ACHN (cell line): ENCODE measurements at regions not wholly inside any gene's neighbourhood (a gene's known extent, or its start where the extent isn't known, plus 50 kb on each side); places are given as distances from the start of the nearest gene placed in this dataset.
A peak's percentile ranks its signal among the peaks of the same experiment; 100 is the strongest.
"Not testable (repeated sequence)": the region's sequence is repeated elsewhere in the genome, so short reads cannot be mapped to it uniquely, and the experiment has no call there.

ENCODE experiments used
- DNase-seq: peaks from one replicate; pipeline ENCODE4 v3.0.0-alpha.2; 2015
- in situ Hi-C: cut with HindIII; loops from 2 replicates; pipeline ENCODE4 v1.10.0; 2017; ENCODE audit warnings: low sequenced_read_pairs, low pct_ligation_motif_present, low pct_unique_long_range_greater_than_20kb

DNA sequence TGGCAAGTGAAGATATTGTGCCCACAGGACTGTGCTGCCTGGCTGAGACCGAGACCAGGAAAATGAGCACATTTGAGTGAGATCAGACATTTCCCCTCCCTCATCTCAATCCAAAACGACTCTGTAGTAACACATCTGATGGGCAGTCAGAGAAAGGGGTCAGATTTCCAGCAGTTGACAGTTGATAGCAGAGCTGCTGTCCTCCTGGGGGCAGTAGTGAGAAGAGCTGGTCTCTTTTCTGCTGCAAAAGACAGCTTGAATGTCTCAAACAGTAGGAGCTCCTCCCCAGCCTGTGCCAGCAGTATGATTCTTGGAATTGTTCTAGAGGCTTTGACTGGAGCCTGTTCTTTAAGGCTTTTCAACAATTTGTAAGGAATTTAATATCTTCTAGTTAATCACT lies 1396.3 kb downstream of the RPIA start:
- in situ Hi-C loops, DNase-seq: not testable (repeated sequence)

DNA sequence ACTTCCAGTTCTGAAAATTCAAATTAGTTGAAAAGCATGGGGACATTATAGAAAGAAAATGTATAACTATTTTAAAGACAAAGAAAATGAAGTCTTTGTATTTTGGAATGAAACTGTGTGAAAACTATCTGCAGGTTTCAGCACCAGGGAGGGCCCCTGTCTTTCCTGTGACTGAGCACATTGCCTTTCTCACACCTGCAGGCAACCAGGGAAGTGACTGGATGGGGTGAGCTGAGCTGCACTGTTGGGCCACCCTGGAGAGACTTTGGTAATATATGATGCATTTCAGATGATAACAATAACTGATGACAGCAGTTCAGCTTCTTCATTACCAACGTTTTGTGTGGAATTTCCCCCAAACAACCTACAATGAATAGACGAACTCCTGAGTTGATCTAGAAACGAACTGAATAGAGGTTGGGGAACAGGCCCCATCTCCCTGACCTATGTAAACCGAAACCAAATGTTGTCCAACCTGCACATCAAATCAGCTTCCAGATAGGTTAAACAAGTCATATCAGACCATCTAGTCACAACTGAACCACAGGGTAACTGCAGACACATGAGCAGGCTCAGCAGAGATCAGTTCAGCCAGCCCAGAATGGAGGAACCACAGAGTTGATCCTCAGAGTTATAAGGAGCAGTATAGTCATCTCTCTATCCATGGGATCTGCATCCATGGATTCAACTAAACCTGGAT lies 1402.2 kb downstream of the RPIA start:
- DNase-seq, in situ Hi-C loops: not testable (repeated sequence)

DNA sequence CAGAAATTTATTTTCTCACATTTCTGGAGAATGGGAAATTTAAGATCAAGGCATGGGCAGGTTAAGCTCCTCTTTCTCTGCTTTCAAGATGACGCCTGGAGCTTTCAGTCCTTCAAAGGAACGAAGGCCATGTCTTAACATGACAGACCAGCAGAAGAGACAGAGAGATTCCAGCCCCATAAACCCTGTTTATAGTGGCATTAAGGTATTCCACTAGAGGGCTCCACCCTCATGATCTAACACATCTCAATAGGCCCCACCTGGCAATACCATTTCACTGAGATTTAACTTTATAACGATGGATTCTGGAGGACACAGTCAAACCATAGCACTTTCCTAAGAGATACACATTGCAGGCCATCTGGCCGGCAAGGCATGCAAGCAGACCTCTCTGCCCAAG lies 1406.1 kb downstream of the RPIA start:
- DNase-seq, in situ Hi-C loops: not testable (repeated sequence)

DNA sequence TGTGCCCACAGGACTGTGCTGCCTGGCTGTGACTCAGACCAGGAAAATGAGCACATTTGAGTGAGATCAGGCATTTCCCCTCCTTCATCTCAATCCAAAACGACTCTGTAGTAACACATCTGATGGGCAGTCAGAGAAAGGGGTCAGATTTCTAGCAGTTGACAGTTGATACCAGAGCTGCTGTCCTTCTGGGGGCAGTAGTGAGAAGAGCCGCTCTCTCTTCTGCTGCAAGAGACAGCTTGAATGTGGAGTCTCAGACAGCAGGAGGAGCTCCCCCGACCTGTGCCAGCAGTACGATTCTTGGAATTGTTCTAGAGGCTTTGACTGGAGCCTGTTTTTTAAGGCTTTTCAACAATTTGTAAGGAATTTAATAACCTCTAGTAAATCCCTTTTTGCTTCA lies 1413.7 kb downstream of the RPIA start:
- in situ Hi-C loops = not testable (repeated sequence)
- peak; percentile 41 for DNase-seq

GRCh38 chr2:90123409-90123808 lies 1431.9 kb downstream of the RPIA start:
- in situ Hi-C loops = not testable (repeated sequence)

GRCh38 chr2:90139046-90139445 lies 1447.6 kb downstream of the RPIA start:
- in situ Hi-C loops, DNase-seq: not testable (repeated sequence)

More at GRCh38 chr2:90123409-90123808, 1431.9 kb downstream of the RPIA start:
- not testable (repeated sequence) for DNase-seq

DNA sequence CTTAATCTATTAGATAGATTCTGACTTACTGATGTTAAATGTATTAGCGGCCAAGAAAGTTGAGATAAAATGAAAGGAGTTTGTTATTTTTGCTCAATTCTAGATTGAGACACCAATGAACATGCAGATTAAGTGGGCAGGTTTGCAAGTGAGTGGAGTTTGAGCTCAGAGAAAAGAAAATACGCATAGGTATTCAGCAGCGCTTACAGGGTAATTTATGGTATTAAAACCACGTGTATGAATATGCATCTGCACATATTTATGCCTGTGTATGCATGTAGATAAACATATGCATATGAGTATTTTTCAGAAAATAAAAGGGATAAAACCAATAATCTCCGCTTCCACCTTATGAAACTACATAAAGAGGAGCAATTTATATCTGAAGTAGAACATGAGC lies 1450.1 kb downstream of the RPIA start:
- in situ Hi-C loops, DNase-seq: not testable (repeated sequence)

DNA sequence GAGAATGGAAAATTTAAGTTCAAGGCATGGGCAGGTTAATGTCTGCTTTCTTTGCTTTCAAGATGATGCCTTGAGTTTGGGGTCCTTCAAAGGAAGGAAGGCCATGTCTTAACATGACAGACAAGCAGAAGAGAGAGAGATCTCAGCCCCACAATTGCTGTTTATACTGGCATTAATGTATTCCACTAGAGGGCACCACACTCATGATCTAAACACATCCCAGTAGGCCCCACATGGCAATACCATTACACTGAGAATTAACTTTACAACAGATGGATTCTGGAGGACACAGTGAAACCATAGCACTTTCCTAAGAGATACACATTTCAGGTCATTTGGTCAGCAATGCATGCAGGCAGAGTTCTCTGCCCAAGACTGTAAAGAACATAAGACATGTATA lies 1460.3 kb downstream of the RPIA start:
- in situ Hi-C loops, DNase-seq: not testable (repeated sequence)

DNA sequence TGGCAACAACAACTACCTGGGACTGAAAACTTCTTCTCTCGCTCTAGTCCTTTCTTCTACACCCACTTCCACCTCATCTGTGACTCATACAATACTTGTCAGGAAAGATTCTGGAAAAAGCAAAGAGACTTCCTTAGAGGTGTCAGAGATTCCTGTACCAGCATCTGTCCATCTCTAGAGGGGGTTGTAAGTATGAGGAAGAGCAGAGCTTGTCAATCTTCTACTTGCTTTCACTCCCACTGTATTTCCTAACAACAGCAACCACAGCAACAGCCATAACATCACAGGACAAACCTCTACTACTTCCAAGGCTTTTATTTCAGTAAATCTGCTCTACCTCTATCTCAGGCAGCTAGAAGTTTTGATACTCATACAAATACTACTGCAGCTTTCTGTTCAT lies 1479.5 kb downstream of the RPIA start:
- DNase-seq = peak; percentile 11
- in situ Hi-C loops = not testable (repeated sequence)

DNA sequence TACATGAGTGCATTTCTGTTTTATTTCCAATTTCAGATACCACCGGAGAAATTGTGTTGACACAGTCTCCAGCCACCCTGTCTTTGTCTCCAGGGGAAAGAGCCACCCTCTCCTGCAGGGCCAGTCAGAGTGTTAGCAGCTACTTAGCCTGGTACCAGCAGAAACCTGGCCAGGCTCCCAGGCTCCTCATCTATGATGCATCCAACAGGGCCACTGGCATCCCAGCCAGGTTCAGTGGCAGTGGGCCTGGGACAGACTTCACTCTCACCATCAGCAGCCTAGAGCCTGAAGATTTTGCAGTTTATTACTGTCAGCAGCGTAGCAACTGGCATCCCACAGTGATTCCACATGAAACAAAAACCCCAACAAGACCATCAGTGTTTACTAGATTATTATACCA lies 1481.6 kb downstream of the RPIA start:
- DNase-seq, in situ Hi-C loops: not testable (repeated sequence)

DNA sequence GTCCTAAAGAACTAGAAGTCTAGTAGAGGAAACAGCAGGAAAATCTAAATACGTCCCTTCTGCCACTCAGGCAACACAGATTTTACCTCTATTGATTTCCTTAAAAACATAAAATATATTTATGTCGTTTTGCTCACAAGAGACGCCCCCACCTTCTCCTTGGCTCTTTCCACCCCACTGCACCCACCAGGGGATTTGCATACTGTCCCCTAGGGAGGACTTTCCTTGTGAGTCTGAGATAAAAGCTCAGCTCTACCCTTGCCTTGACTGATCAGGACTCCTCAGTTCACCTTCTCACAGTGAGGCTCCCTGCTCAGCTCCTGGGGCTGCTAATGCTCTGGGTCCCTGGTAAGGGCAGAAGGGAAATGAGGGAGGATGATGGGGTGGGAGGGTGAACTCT lies 1488.1 kb downstream of the RPIA start:
- DNase-seq, in situ Hi-C loops: not testable (repeated sequence)

DNA sequence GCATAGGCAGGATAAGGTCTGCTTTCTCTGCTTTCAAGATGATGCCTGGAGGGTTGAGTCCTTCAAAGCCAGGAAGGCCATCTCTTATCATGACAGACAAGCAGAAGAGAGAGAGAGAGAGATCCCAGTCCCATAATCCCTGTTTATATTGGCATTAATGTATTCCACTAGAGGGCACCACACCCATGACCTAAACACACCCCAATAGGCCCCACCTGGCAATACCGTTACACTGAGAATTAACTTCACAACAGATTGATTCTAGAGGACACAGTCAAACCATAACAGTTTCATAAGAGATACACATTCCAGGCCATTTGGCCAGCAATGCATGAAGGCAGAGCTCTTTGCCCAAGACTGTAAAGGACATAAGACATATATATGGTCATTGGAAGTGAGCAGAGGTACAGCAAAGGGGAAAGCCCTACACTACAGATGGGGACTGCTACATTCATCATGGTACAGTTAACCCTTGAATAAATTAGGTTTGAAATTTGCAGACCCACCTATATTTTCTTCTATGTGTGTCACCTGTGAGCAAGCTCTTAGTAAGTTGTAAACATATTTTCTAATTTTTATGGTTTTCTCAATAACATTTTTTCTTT lies 1516.1 kb downstream of the RPIA start:
- in situ Hi-C loops = no loop called here

GRCh38 chr2:90209009-90209408 lies 1517.5 kb downstream of the RPIA start:
- no peak for DNase-seq
- in situ Hi-C loops = no loop called here

More for the DNA sequence above, 1516.1 kb downstream of the RPIA start:
- DNase-seq = peak; percentile 40

DNA sequence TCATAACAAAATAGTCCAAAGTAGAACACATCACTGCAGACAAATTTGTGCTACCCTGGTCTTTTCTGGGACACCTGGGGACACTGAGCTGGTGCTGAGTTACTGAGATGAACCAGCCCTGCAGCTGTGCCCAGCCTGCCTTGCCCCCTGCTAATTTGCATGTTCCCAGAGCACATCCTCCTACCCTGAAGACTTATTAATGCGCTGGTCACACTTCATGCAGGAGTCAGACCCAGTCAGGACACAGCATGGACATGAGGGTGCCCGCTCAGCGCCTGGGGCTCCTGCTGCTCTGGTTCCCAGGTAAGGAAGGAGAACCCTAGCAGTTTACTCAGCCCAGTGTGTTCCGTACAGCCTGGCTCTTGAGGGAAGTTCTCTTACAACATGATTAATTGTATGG lies 1518.3 kb downstream of the RPIA start:
- DNase-seq = no peak
- in situ Hi-C loops = no loop called here

- in situ Hi-C loops = not testable (repeated sequence)
- DNase-seq = peak; percentile 8
These were observed 1524.4 kb downstream of the RPIA start for GRCh38 chr2:90215880-90216279.

DNA sequence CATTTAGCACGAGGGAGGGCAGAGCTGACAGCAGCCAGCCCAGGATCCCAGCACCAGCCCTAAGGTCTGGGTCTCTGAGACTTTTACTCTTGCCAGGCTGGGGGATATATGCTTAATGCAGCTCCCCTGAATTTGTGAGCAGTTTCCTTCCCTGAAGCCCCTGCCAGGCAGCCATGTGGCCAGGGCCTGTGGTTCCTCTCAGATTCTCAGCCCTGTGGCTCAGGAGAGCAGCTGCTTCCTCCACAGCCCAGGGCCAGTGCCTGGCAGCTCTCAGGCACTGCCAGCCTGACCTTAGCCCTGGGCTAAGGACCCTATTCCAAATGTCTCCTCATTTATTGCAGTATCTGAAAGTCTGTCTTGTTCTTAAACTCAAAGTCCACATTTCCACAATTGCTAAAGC lies 1525.3 kb downstream of the RPIA start:
- in situ Hi-C loops, DNase-seq: not testable (repeated sequence)

DNA sequence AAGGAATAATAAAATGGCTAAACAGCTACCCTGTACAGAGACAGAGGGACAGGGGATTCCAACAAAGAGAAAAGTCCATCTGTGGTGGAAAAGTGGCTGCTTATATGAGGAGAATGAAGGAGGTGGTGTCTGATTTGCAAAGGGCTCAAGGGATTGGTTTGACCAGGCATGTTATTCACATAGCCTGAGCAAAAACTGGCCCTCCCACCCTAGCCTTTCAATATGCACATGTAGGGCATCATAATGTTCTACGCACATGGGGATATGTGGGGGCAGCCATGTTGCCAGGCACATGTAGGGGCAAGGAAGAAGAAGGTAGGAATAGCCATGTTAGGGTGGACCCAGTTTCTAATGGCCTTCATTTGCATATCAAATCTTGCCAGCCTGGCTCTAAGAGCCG lies 1527.1 kb downstream of the RPIA start:
- DNase-seq, in situ Hi-C loops: not testable (repeated sequence)

DNA sequence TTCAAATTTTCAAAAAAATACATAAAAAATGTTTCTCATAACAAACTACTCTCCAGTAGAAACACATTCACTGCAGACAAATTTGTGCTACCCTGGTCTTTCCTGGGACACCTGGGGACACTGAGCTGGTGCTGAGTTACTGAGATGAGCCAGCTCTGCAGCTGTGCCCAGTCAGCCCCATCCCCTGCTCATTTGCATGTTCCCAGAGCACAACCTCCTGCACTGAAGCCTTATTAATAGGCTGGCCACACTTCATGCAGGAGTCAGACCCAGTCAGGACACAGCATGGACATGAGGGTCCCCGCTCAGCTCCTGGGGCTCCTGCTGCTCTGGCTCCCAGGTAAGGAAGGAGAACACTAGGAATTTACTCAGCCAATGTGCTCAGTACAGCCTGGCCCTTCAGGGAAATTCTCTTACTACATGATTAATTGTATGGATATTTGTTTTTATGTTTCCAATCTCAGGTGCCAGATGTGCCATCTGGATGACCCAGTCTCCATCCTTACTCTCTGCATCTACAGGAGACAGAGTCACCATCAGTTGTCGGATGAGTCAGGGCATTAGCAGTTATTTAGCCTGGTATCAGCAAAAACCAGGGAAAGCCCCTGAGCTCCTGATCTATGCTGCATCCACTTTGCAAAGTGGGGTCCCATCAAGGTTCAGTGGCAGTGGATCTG lies 1529.3 kb downstream of the RPIA start:
- in situ Hi-C loops, DNase-seq: not testable (repeated sequence)

DNA sequence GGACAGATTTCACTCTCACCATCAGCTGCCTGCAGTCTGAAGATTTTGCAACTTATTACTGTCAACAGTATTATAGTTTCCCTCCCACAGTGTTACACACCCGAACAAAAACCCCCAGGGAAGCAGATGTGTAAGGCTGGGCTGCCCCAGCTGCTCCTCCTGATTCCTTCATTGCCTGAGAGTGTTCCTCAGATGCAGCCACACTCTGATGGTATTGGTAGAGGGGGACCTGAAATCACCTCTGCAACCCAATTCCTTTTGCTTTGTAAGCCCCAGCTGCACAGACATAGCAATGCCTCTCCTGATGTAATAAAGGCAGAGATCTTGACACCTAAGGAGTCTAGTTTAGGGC lies 1529.8 kb downstream of the RPIA start:
- in situ Hi-C loops = no loop called here

DNA sequence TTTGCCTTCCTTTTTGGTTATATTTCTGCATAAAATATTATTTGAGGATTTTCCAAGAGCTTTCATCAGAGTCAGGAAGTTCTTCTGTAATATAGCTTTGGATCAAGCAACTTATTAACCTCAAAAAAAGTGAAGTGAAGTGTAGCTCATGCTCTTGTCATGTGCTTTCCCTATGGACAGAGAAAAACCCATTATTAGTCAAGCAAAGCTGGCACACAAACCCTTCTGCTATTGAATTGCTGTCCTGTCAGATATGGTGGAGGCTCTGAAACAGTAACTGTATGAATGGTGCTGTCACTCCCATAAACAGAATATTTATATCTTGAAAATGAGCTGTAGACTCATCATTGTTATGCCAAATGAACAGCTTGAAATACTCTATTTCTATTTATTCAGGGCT lies 1533.3 kb downstream of the RPIA start:
- DNase-seq, in situ Hi-C loops: not testable (repeated sequence)

More for the DNA sequence above, 1529.8 kb downstream of the RPIA start:
- no peak for DNase-seq
